Esophagus muscularis mucosa (tissue), 4 donors: ENCODE measurements at regions not wholly inside any gene's neighbourhood (a gene's known extent, or its start where the extent isn't known, plus 50 kb on each side); places are given as distances from the start of the nearest gene placed in this dataset.

Experiments used
- DNase-seq: peaks from one replicate; pipeline ENCODE4 v3.0.0-alpha.2; 2017; ENCODE audit errors: extremely low spot score
- H3K27ac ChIP-seq, 4 donors: fragments of 200-600 bp; sonication (generic); replicated peaks in 1 of 4; 1 replicate in 3 of 4; 2 replicates in 1 of 4; pipeline ENCODE4 v1.5.1; 2016 to 2019; ENCODE audit warnings: mild to moderate bottlenecking in 1 of 4
- H3K27me3 ChIP-seq, 4 donors: fragments of 200-600 bp; sonication (generic); one replicate each; pipeline versions ENCODE4 v1.5.1 to v1.6.0; 2016 to 2019
- H3K36me3 ChIP-seq, 4 donors: fragments of 200-600 bp; sonication (generic); one replicate each; pipeline ENCODE4 v1.5.1; 2016 to 2019
- H3K4me1 ChIP-seq, 4 donors: fragments of 200-600 bp; sonication (generic); one replicate each; pipeline ENCODE4 v1.5.1; 2016 to 2019
- H3K4me3 ChIP-seq, 4 donors: fragments of 200-600 bp; sonication (generic); 1 replicate in 2 of 4; 2 replicates in 2 of 4; pipeline ENCODE4 v1.5.1; 2016 to 2019; ENCODE audit warnings: mild to moderate bottlenecking in 4 of 4, moderate library complexity in 1 of 4
- H3K9me3 ChIP-seq, 4 donors: fragments of 200-600 bp; sonication (generic); 1 replicate in 3 of 4; 2 replicates in 1 of 4; pipeline ENCODE4 v1.5.1; 2016 to 2019
- CTCF ChIP-seq, 3 experiments: fragments of 200-600 bp in 2 of 3; fragments of 450-650 bp in 1 of 3; sonication (generic) in 2 of 3; IDR thresholded peaks; one replicate each; pipeline ENCODE4 v1.5.1; 2017 to 2019; ENCODE audit warnings: antibody characterized with exemption in 3 of 3, mild to moderate bottlenecking in 2 of 3, moderate library complexity in 1 of 3
- EP300 ChIP-seq: sonication (generic); formaldehyde crosslinking; IDR thresholded peaks from one replicate; pipeline ENCODE4 v1.6.1; 2017; ENCODE audit warnings: antibody characterized with exemption
- POLR2A ChIP-seq: fragments of 450-650 bp; IDR thresholded peaks from one replicate; pipeline ENCODE4 v1.6.1; 2017; ENCODE audit warnings: antibody characterized with exemption, moderate library complexity, mild to moderate bottlenecking, low read depth
- POLR2AphosphoS5 ChIP-seq, 2 donors: sonication (generic); formaldehyde crosslinking; IDR thresholded peaks; one replicate each; pipeline ENCODE4 v1.6.1; 2017; ENCODE audit warnings: antibody characterized with exemption in 2 of 2
- WGBS: methylation state at CpG from one replicate; pipeline ENCODE4 v1.1.5; 2018; 5-methylcytosine and 5-hydroxymethylcytosine counted together
- intact Hi-C: fragments of 100-400 bp; cut with DNase I; formaldehyde crosslinking; loops from one replicate; pipeline ENCODE4 v1.15.1; 2023

GRCh38 chr6:8738951-8739350 lies 303.6 kb upstream of the SLC35B3 start:
- DNase-seq, result no peak
- TF ChIP-seq POLR2AphosphoS5 (IDR thresholded peaks at IDR 0.05) (no peak), CTCF (IDR thresholded peaks at IDR 0.05) (no peak), POLR2A (no peak), EP300 (no peak)
- intact Hi-C loops, result no loop called here
- Histone ChIP-seq H3K36me3 (no peaks in the 10 kb centered on the region), H3K9me3 (no peaks in the 10 kb centered on the region), H3K27ac (no peak overlapping the region), H3K4me1 (peaks cover 0 to 9% (median 3%) of the 10 kb centered on the region in 4 donors), H3K27me3 (no peaks in the 10 kb centered on the region), H3K4me3 (no peak overlapping the region)
- 74% methylated on average over 2 of the region's 2 CpGs for WGBS

GRCh38 chr6:8736156-8736895 lies 301.0 kb upstream of the SLC35B3 start:
- H3K27ac ChIP-seq, result no peak overlapping the region

GRCh38 chr6:8733879-8734278 lies 298.5 kb upstream of the SLC35B3 start:
- no peak overlapping the region for H3K4me3 ChIP-seq
- H3K4me1 ChIP-seq, result peaks cover 0 to 9% (median 3%) of the 10 kb centered on the region in 4 donors
- DNase-seq, result no peak
- TF ChIP-seq POLR2A, result no peak
- no peak for TF ChIP-seq POLR2AphosphoS5 (IDR thresholded peaks at IDR 0.05)
- no peak for TF ChIP-seq CTCF (IDR thresholded peaks at IDR 0.05)
- TF ChIP-seq EP300, result no peak
- no peak overlapping the region for H3K27ac ChIP-seq
- no peaks in the 10 kb centered on the region for H3K9me3 ChIP-seq
- no peaks in the 10 kb centered on the region for H3K36me3 ChIP-seq
- WGBS, result 91% methylated on average over 5 of the region's 5 CpGs
- intact Hi-C loops, result no loop called here
- H3K27me3 ChIP-seq, result no peaks in the 10 kb centered on the region

More at GRCh38 chr6:8736156-8736895, 301.0 kb upstream of the SLC35B3 start:
- Histone ChIP-seq H3K9me3 (no peaks in the 10 kb centered on the region), H3K4me1 (peaks cover 0 to 9% (median 3%) of the 10 kb centered on the region in 4 donors), H3K27me3 (no peaks in the 10 kb centered on the region), H3K36me3 (no peaks in the 10 kb centered on the region), H3K4me3 (no peak overlapping the region)
- WGBS, result 38% methylated on average over 7 of the region's 7 CpGs
- intact Hi-C loops, result no loop called here
- DNase-seq, result no peak
- no peak for TF ChIP-seq POLR2AphosphoS5 (IDR thresholded peaks at IDR 0.05)
- TF ChIP-seq POLR2A, result no peak
- no peak for TF ChIP-seq CTCF (IDR thresholded peaks at IDR 0.05)

GRCh38 chr6:8731874-8732273 lies 296.5 kb upstream of the SLC35B3 start:
- no peak overlapping the region for H3K27ac ChIP-seq
- intact Hi-C loops, result no loop called here
- no peaks in the 10 kb centered on the region for H3K27me3 ChIP-seq
- no peak for DNase-seq
- WGBS, result 78% methylated on average over 2 of the region's 2 CpGs
- TF ChIP-seq POLR2A (no peak), POLR2AphosphoS5 (IDR thresholded peaks at IDR 0.05) (no peak), CTCF (IDR thresholded peaks at IDR 0.05) (no peak), EP300 (no peak)
- H3K9me3 ChIP-seq, result no peaks in the 10 kb centered on the region
- H3K4me1 ChIP-seq, result peaks cover 0 to 9% (median 3%) of the 10 kb centered on the region in 4 donors
- no peak overlapping the region for H3K4me3 ChIP-seq
- no peaks in the 10 kb centered on the region for H3K36me3 ChIP-seq
